ENCODE measurements at regions not wholly inside any gene's neighbourhood (a gene's known extent, or its start where the extent isn't known, plus 50 kb on each side); places are given as distances from the start of the nearest gene placed in this dataset.

DNA sequence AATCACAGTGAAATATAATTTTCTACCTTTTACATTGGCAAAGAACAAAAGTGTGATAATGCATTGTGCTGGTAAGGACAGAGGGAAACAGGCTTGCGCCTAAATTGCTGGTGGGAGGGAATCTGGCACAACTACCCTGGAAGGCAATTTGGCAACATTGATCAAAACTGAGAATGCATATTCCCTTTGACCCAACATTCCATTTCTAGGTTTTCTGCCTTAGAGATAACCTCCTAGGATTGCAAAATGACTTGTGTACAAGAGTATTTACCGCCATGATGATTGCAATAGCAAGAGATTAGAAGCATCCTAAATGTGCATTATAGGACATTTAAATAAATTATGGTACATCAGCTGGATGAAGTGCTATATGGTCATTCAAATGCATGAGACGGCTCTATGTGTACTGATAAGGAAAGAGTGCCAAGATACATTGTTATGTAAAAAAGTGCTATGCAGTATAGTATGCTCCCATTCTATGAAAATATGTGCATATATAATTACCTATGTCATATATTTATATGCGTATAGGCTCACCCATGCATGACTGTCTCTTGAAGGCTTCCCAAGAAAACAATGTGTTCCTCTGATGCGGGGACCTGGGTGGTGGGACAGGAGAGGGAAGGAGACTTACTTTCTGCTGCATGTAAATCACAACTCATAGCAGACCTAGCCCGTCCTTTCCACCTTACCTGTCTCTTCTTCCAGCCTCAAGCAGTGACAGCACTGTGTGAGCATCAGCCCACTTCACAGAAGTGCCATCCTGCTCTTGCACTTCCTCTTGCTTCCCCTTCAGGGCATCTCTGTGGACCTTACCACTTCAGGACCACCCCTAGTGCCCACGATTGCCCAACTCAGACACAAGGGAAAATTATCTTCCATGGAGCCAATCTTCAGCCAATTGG is 249.9 kb upstream of the TLE3 start:
- TF ChIP-seq POLR2AphosphoS5 (IDR thresholded peaks at IDR 0.05; ENCODE audit: low read depth, low read length) = no peak
- TF ChIP-seq, protein P1, sequence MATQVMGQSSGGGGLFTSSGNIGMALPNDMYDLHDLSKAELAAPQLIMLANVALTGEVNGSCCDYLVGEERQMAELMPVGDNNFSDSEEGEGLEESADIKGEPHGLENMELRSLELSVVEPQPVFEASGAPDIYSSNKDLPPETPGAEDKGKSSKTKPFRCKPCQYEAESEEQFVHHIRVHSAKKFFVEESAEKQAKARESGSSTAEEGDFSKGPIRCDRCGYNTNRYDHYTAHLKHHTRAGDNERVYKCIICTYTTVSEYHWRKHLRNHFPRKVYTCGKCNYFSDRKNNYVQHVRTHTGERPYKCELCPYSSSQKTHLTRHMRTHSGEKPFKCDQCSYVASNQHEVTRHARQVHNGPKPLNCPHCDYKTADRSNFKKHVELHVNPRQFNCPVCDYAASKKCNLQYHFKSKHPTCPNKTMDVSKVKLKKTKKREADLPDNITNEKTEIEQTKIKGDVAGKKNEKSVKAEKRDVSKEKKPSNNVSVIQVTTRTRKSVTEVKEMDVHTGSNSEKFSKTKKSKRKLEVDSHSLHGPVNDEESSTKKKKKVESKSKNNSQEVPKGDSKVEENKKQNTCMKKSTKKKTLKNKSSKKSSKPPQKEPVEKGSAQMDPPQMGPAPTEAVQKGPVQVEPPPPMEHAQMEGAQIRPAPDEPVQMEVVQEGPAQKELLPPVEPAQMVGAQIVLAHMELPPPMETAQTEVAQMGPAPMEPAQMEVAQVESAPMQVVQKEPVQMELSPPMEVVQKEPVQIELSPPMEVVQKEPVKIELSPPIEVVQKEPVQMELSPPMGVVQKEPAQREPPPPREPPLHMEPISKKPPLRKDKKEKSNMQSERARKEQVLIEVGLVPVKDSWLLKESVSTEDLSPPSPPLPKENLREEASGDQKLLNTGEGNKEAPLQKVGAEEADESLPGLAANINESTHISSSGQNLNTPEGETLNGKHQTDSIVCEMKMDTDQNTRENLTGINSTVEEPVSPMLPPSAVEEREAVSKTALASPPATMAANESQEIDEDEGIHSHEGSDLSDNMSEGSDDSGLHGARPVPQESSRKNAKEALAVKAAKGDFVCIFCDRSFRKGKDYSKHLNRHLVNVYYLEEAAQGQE (IDR thresholded peaks at IDR 0.05; ENCODE audit: insufficient read depth in 1 of 2, low read depth in 2 of 2, low read length in 2 of 2) = no peak
- no peak for TF ChIP-seq SIN3A (IDR thresholded peaks at IDR 0.05; ENCODE audit: borderline replicate concordance, insufficient read depth, low read length)
- TF ChIP-seq FOXP2 (optimal IDR thresholded peaks at IDR 0.05; ENCODE audit: borderline replicate concordance, extremely low read depth, extremely low read length, insufficient read depth) = no peak
- TF ChIP-seq TAF1 (IDR thresholded peaks at IDR 0.05; ENCODE audit: borderline replicate concordance, insufficient read depth, low read length) = no peak

DNA sequence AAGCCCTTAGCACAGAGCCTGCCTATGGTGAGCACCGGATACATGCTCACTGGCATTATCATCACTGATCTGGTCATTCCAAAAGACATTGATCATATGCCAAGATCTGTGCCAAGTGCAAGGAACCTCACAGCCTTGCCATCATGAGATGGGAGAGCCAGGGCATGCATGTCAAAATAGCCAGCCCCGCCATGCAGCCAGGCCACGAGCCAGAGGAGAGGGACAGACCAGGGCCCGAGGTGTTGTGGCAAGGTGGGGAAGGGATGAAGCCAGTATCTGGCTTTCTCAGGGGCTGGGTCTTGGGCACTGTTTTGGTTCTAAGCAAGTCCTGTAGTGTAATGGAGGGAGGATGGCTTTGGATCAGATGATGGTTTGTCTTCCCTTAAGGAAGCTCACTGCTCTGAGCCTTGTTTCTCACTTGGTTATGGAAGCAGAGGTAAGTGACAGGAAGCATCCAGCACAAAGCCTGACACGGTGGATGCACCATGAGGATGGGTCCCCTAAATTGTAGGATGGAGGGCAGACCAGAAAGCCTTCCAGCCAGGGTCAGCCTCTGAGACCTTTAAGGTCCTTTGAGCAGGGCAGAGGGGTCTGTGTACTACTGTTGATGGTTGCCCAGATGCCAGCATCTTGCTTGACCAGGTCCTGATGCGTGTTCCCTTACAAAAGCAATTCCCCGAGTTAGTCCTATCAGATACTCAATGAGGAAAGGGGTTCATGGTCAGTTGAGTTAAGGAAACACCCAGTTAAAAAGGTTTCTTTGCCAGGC is 247.7 kb upstream of the TLE3 start:
- no peak for TF ChIP-seq TAF1 (IDR thresholded peaks at IDR 0.05; ENCODE audit: borderline replicate concordance, insufficient read depth, low read length)
- no peak for TF ChIP-seq FOXP2 (optimal IDR thresholded peaks at IDR 0.05; ENCODE audit: borderline replicate concordance, extremely low read depth, extremely low read length, insufficient read depth)
- no peak for TF ChIP-seq SIN3A (IDR thresholded peaks at IDR 0.05; ENCODE audit: borderline replicate concordance, insufficient read depth, low read length)
- TF ChIP-seq, protein P1 (IDR thresholded peaks at IDR 0.05; ENCODE audit: insufficient read depth in 1 of 2, low read depth in 2 of 2, low read length in 2 of 2) = no peak
- no peak for TF ChIP-seq POLR2AphosphoS5 (IDR thresholded peaks at IDR 0.05; ENCODE audit: low read depth, low read length)

DNA sequence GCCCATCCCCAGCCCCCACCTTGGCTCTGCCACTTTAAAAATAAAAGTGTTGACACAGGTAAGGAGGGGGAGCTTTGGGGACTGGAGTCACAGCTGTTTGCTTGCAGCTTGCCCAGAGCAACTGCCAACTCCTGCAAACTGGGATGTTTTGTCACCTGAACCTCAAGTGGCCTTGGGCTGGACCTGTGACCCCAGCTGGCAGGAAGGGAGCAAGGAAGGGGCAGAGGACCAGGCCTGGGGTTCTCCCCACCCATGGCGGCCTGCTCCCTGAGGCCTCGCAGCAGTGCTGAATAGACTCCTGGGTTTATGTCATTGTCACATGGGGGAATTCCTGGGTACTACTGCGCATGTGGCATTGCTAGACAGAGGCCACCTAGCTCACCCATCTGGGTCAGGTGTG is 246.9 kb upstream of the TLE3 start:
- TF ChIP-seq FOXP2 (optimal IDR thresholded peaks at IDR 0.05; ENCODE audit: borderline replicate concordance, extremely low read depth, extremely low read length, insufficient read depth) = no peak
- TF ChIP-seq SIN3A (IDR thresholded peaks at IDR 0.05; ENCODE audit: borderline replicate concordance, insufficient read depth, low read length) = no peak
- no peak for TF ChIP-seq TAF1 (IDR thresholded peaks at IDR 0.05; ENCODE audit: borderline replicate concordance, insufficient read depth, low read length)
- TF ChIP-seq, protein P1 (IDR thresholded peaks at IDR 0.05; ENCODE audit: insufficient read depth in 1 of 2, low read depth in 2 of 2, low read length in 2 of 2) = no peak
- no peak for TF ChIP-seq POLR2AphosphoS5 (IDR thresholded peaks at IDR 0.05; ENCODE audit: low read depth, low read length)

GRCh38 chr15:70343961-70344621 is 246.4 kb upstream of the TLE3 start:
- TF ChIP-seq TAF1 (IDR thresholded peaks at IDR 0.05; ENCODE audit: borderline replicate concordance, insufficient read depth, low read length) = no peak
- no peak for TF ChIP-seq POLR2AphosphoS5 (IDR thresholded peaks at IDR 0.05; ENCODE audit: low read depth, low read length)
- no peak for TF ChIP-seq SIN3A (IDR thresholded peaks at IDR 0.05; ENCODE audit: borderline replicate concordance, insufficient read depth, low read length)
- TF ChIP-seq, protein P1 (IDR thresholded peaks at IDR 0.05; ENCODE audit: insufficient read depth in 1 of 2, low read depth in 2 of 2, low read length in 2 of 2) = no peak
- TF ChIP-seq FOXP2 (optimal IDR thresholded peaks at IDR 0.05; ENCODE audit: borderline replicate concordance, extremely low read depth, extremely low read length, insufficient read depth) = no peak
